GM12878 (cell line): ENCODE measurements at regions not wholly inside any gene's neighbourhood (a gene's known extent, or its start where the extent isn't known, plus 50 kb on each side); places are given as distances from the start of the nearest gene placed in this dataset.

Experiments
- ATAC-seq: fragments of 200-7000 bp; cut with Tn5 transposase; 3 replicates; pipeline ENCODE4 v1.9.1; 2020; ENCODE audit warnings: mild to moderate bottlenecking, moderate library complexity
- BruUV-seq: library from RNA; stranded (reverse); fragments of 400-500 nt; replicated peaks from 2 replicates; lab custom pipeline; 2021; lab: Mats Ljungman, UMichigan
- CTCF ChIA-PET: fragments of 300-600 bp; sonication (Branson Sonifier 250); formaldehyde crosslinking; extraction: SDS; loops from one replicate; lab custom pipeline; 2021; ENCODE audit warnings: inconsistent platforms; lab: Yijun Ruan, JAX
- POLR2A ChIA-PET: fragments of 350-600 bp; formaldehyde crosslinking; extraction: SDS; loops from one replicate; lab custom pipeline; 2021; ENCODE audit warnings: inconsistent platforms; lab: Charles Lee
- RAD21 ChIA-PET: fragments of 300-600 bp; sonication (Branson Sonifier 250); formaldehyde crosslinking; loops from one replicate; lab custom pipeline; 2023; ENCODE audit warnings: antibody characterized with exemption; ENCODE audit not compliant: unreplicated experiment; lab: Charles Lee
- SMC1A ChIA-PET: fragments of 300-600 bp; sonication (Branson Sonifier 250); formaldehyde crosslinking; loops from one replicate; lab custom pipeline; 2023; ENCODE audit not compliant: unreplicated experiment, uncharacterized antibody; lab: Charles Lee
- DNase-seq: peaks from one replicate; pipeline ENCODE4 v3.0.0-alpha.2; 2011; ENCODE audit warnings: low read depth, low spot score
- FAIRE-seq: peaks from 3 replicates; lab custom pipeline; 2011; peaks lifted over from hg19 to GRCh38; lab: Jason Lieb, UNC
- H2AFZ ChIP-seq: 2 replicates; pipeline ENCODE4 v1.6.0; 2011; ENCODE audit warnings: low read depth, low read length, control low read depth; ENCODE audit not compliant: control insufficient read depth
- H3K27ac ChIP-seq: 2 replicates; pipeline ENCODE4 v1.5.1; 2011; ENCODE audit warnings: control low read depth; ENCODE audit not compliant: control insufficient read depth, insufficient read depth
- H3K27me3 ChIP-seq, 2 experiments: replicated peaks in 1 of 2; 2 replicates each; pipeline versions ENCODE4 v1.6.0 to v1.6.1; 2011; ENCODE audit warnings: low read length in 1 of 2; ENCODE audit not compliant: control insufficient read depth in 2 of 2, insufficient read depth in 2 of 2
- H3K36me3 ChIP-seq, 2 experiments: 2 replicates each; pipeline ENCODE4 v1.5.1; 2011; ENCODE audit warnings: low read length in 1 of 2; ENCODE audit not compliant: control insufficient read depth in 2 of 2, insufficient read depth in 2 of 2
- H3K4me1 ChIP-seq: 2 replicates; pipeline ENCODE4 v1.6.1; 2011; ENCODE audit warnings: mild to moderate bottlenecking, low read length, moderate library complexity, mixed read lengths; ENCODE audit not compliant: control insufficient read depth, insufficient read depth
- H3K4me2 ChIP-seq: 2 replicates; pipeline ENCODE4 v1.6.0; 2011; ENCODE audit warnings: control low read depth; ENCODE audit not compliant: control insufficient read depth, insufficient read depth
- H3K4me3 ChIP-seq: fragments of 200-600 bp; sonication (generic); 2 replicates; pipeline ENCODE4 v1.5.1; 2016
- H3K79me2 ChIP-seq: 2 replicates; pipeline ENCODE4 v1.6.0; 2011; ENCODE audit warnings: low read length; ENCODE audit not compliant: control insufficient read depth, insufficient read depth
- H3K9ac ChIP-seq: 2 replicates; pipeline ENCODE4 v1.8.0; 2011; ENCODE audit warnings: low read length, control low read depth, mixed read lengths; ENCODE audit not compliant: control insufficient read depth, insufficient read depth
- H3K9me3 ChIP-seq: replicated peaks from 3 replicates; pipeline ENCODE4 v1.5.1; 2011; ENCODE audit warnings: mild to moderate bottlenecking, low read length; ENCODE audit not compliant: control insufficient read depth, insufficient read depth
- H4K20me1 ChIP-seq: 2 replicates; pipeline ENCODE4 v1.6.0; 2011; ENCODE audit not compliant: control insufficient read depth, insufficient read depth
- ATF7 ChIP-seq: fragments of 450-650 bp; IDR thresholded peaks from 2 replicates; pipeline ENCODE4 v1.6.1; 2016; ENCODE audit warnings: low read depth, mild to moderate bottlenecking
- BMI1 ChIP-seq: fragments of 450-650 bp; IDR thresholded peaks from 2 replicates; pipeline ENCODE4 v1.6.1; 2016; ENCODE audit warnings: mild to moderate bottlenecking, moderate library complexity, borderline replicate concordance
- CUX1 ChIP-seq: IDR thresholded peaks from 2 replicates; pipeline ENCODE4 v1.6.1; 2012; ENCODE audit warnings: improper control_type of control experiment, low read depth, low read length; ENCODE audit not compliant: insufficient replicate concordance
- GABPA ChIP-seq: IDR thresholded peaks from 2 replicates; pipeline ENCODE4 v1.6.1; 2014; ENCODE audit warnings: antibody characterized with exemption, low read depth, mild to moderate bottlenecking, inconsistent platforms
- MLLT1 ChIP-seq: fragments of 450-650 bp; IDR thresholded peaks from 2 replicates; pipeline ENCODE4 v1.6.1; 2016; ENCODE audit warnings: mild to moderate bottlenecking
- NRF1 ChIP-seq: conservative IDR thresholded peaks from 2 replicates; pipeline ENCODE4 v1.6.1; 2011; ENCODE audit warnings: mild to moderate bottlenecking, low read depth, low read length, improper control_type of control experiment
- PAX8 ChIP-seq: fragments of 450-650 bp; IDR thresholded peaks from 2 replicates; pipeline ENCODE4 v1.6.1; 2017; ENCODE audit warnings: mild to moderate bottlenecking, moderate library complexity
- ZNF217 ChIP-seq: fragments of 450-650 bp; IDR thresholded peaks from 2 replicates; pipeline ENCODE4 v1.6.1; 2017; ENCODE audit warnings: antibody characterized with exemption, mild to moderate bottlenecking
- ZNF592 ChIP-seq: fragments of 450-650 bp; IDR thresholded peaks from 2 replicates; pipeline ENCODE4 v1.6.1; 2017; ENCODE audit warnings: mild to moderate bottlenecking, moderate library complexity
- WGBS: methylation state at CpG from one replicate; pipeline ENCODE4 v1.1.6; 2016; ENCODE audit warnings: low lambda C conversion rate; ENCODE audit not compliant: insufficient replicate concordance, insufficient coverage; ENCODE audit errors: missing lambda C conversion rate; 5-methylcytosine and 5-hydroxymethylcytosine counted together
- in situ Hi-C: fragments of 300-500 bp; cut with MboI; formaldehyde crosslinking; loops from 9 replicates; pipeline ENCODE4 v1.14.3; 2018; ENCODE audit warnings: mixed read lengths
- intact Hi-C: fragments of 100-400 bp; cut with micrococcal nuclease; formaldehyde crosslinking; loops from one replicate; pipeline ENCODE4 v1.14.2; 2022; ENCODE audit not compliant: unreplicated experiment

- no peak for TF ChIP-seq ZNF592
Measured at GRCh38 chr10:61181832-61182231, 237.8 kb upstream of the RHOBTB1 start (continued).

GRCh38 chr10:61179771-61180170 is 235.8 kb upstream of the RHOBTB1 start:
- WGBS = 24% methylated on average over 3 of the region's 3 CpGs
- H3K27ac ChIP-seq = no peak overlapping the region
- H2AFZ ChIP-seq = no peak overlapping the region
- ChIA-PET SMC1A (no interaction called here), CTCF (no interaction called here), POLR2A (no interaction called here)
- DNase-seq (no peak), FAIRE-seq (no peak), ATAC-seq (no peak)
- in situ Hi-C loops = no loop called here
- 0 out of 4 replicates have a peak, but pooled peaks cover 0 to 2% of the 10 kb centered on the region in 2 experiments for H3K27me3 ChIP-seq
- no peak overlapping the region for H3K4me2 ChIP-seq
- H3K36me3 ChIP-seq = no peaks in the 10 kb centered on the region
- no peaks in the 10 kb centered on the region for H3K9me3 ChIP-seq
- intact Hi-C loops = no loop called here
- H3K79me2 ChIP-seq = no peaks in the 10 kb centered on the region
- H4K20me1 ChIP-seq = no peaks in the 10 kb centered on the region
- no peak overlapping the region for H3K4me3 ChIP-seq
- TF ChIP-seq NRF1 (no peak), BMI1 (no peak), GABPA (no peak), CUX1 (no peak), PAX8 (no peak), ATF7 (no peak), MLLT1 (no peak), ZNF217 (no peak)
- TF ChIP-seq, all 136 proteins: peak for 0
- BruUV-seq = no TSS peak
- no peak overlapping the region for H3K9ac ChIP-seq
- H3K4me1 ChIP-seq = no peaks in the 10 kb centered on the region
- RAD21 ChIA-PET = no interaction called here
